Mesenchymal stem cell (in vitro differentiated cells and primary cell): ENCODE measurements at regions not wholly inside any gene's neighbourhood (a gene's known extent, or its start where the extent isn't known, plus 50 kb on each side); places are given as distances from the start of the nearest gene placed in this dataset.

Source experiments
- DNase-seq: peaks from one replicate; pipeline ENCODE4 v3.0.0-alpha.2; 2013
- H2AFZ ChIP-seq: one replicate; pipeline ENCODE4 v1.6.1; 2013; ENCODE audit warnings: low read depth, mild to moderate bottlenecking, control low read depth, inconsistent platforms, low read length, moderate library complexity
- H2AK5ac ChIP-seq: 2 replicates; pipeline ENCODE4 v1.6.1; 2013; ENCODE audit warnings: low read length, moderate library complexity, mild to moderate bottlenecking, inconsistent platforms; ENCODE audit not compliant: severe bottlenecking
- H2BK120ac ChIP-seq: one replicate; pipeline ENCODE4 v1.6.1; 2013; ENCODE audit warnings: low read depth, mild to moderate bottlenecking, inconsistent platforms, low read length, moderate library complexity
- H2BK12ac ChIP-seq, 2 experiments: one replicate each; pipeline ENCODE4 v1.6.1; 2013; ENCODE audit warnings: inconsistent platforms in 2 of 2, low read length in 2 of 2, mild to moderate bottlenecking in 2 of 2, moderate library complexity in 2 of 2, control low read depth in 1 of 2
- H2BK15ac ChIP-seq: one replicate; pipeline ENCODE4 v1.6.1; 2013; ENCODE audit warnings: mild to moderate bottlenecking, low read depth, inconsistent platforms; ENCODE audit not compliant: poor library complexity, severe bottlenecking
- H2BK5ac ChIP-seq: 2 replicates; pipeline ENCODE4 v1.6.1; 2013; ENCODE audit warnings: low read depth, mild to moderate bottlenecking, low read length, control low read depth, inconsistent platforms; ENCODE audit not compliant: poor library complexity, severe bottlenecking
- H3K14ac ChIP-seq, 2 experiments: one replicate each; pipeline ENCODE4 v1.6.1; 2013; ENCODE audit warnings: inconsistent platforms in 2 of 2, low read length in 2 of 2, control low read depth in 1 of 2, mild to moderate bottlenecking in 1 of 2, moderate library complexity in 1 of 2
- H3K18ac ChIP-seq, 2 experiments: one replicate each; pipeline ENCODE4 v1.6.1; 2013; ENCODE audit warnings: inconsistent platforms in 2 of 2, low read length in 2 of 2, control low read depth in 1 of 2, low read depth in 1 of 2, mild to moderate bottlenecking in 1 of 2
- H3K23ac ChIP-seq, 2 experiments: one replicate each; pipeline ENCODE4 v1.6.1; 2013; ENCODE audit warnings: inconsistent platforms in 2 of 2, low read length in 2 of 2, mild to moderate bottlenecking in 2 of 2, moderate library complexity in 2 of 2, control low read depth in 1 of 2
- H3K27ac ChIP-seq: 2 replicates; pipeline ENCODE4 v1.5.1; 2013; ENCODE audit warnings: mild to moderate bottlenecking, moderate library complexity, low read length, control low read depth, inconsistent platforms; ENCODE audit not compliant: poor library complexity, severe bottlenecking
- H3K27me3 ChIP-seq, 2 experiments: 2 replicates each; pipeline versions ENCODE4 v1.6.1 to v1.7.0; 2013; ENCODE audit warnings: low read length in 2 of 2, mild to moderate bottlenecking in 2 of 2, moderate library complexity in 2 of 2, control low read depth in 1 of 2, inconsistent platforms in 1 of 2; ENCODE audit not compliant: control insufficient read depth in 1 of 2, insufficient read depth in 1 of 2
- H3K36me3 ChIP-seq, 2 experiments: 2 replicates each; pipeline versions ENCODE4 v1.6.1 to v1.7.0; 2013; ENCODE audit warnings: low read length in 2 of 2, control low read depth in 1 of 2, inconsistent platforms in 1 of 2, low read depth in 1 of 2, mild to moderate bottlenecking in 1 of 2; ENCODE audit not compliant: insufficient read depth in 2 of 2, control insufficient read depth in 1 of 2
- H3K4ac ChIP-seq, 2 experiments: one replicate each; pipeline ENCODE4 v1.6.1; 2013; ENCODE audit warnings: inconsistent platforms in 2 of 2, low read length in 2 of 2, mild to moderate bottlenecking in 2 of 2, moderate library complexity in 2 of 2, control low read depth in 1 of 2, low read depth in 1 of 2
- H3K4me1 ChIP-seq: 2 replicates; pipeline ENCODE4 v1.6.1; 2013; ENCODE audit warnings: low read depth, low read length, control low read depth; ENCODE audit not compliant: control insufficient read depth, insufficient read depth
- H3K4me2 ChIP-seq: 2 replicates; pipeline ENCODE4 v1.6.1; 2013; ENCODE audit warnings: low read length, mild to moderate bottlenecking, inconsistent platforms; ENCODE audit not compliant: poor library complexity, severe bottlenecking
- H3K4me3 ChIP-seq, 2 experiments: 2 replicates each; pipeline versions ENCODE4 v1.5.1 to v1.7.0; 2013; ENCODE audit warnings: low read length in 2 of 2, mild to moderate bottlenecking in 2 of 2, control low read depth in 1 of 2, low read depth in 1 of 2; ENCODE audit not compliant: insufficient read depth in 1 of 2
- H3K79me1 ChIP-seq: replicated peaks from 2 replicates; pipeline ENCODE4 v1.6.1; 2013; ENCODE audit warnings: mild to moderate bottlenecking, control low read depth, low read length, inconsistent platforms; ENCODE audit not compliant: poor library complexity, severe bottlenecking
- H3K9ac ChIP-seq: 2 replicates; pipeline ENCODE4 v1.7.0; 2013; ENCODE audit warnings: mild to moderate bottlenecking, low read length, moderate library complexity
- H3K9me3 ChIP-seq: 2 replicates; pipeline ENCODE4 v1.7.0; 2013; ENCODE audit warnings: mild to moderate bottlenecking, low read length; ENCODE audit not compliant: control insufficient read depth
- H4K8ac ChIP-seq: one replicate; pipeline ENCODE4 v1.6.1; 2013; ENCODE audit warnings: inconsistent platforms, mild to moderate bottlenecking, low read length, moderate library complexity
- H4K91ac ChIP-seq: one replicate; pipeline ENCODE4 v1.6.1; 2013; ENCODE audit warnings: mild to moderate bottlenecking, low read length, inconsistent platforms
- WGBS: methylation state at CpG from one replicate; pipeline ENCODE4 v1.1.7; 2013; ENCODE audit warnings: mixed read lengths; 5-methylcytosine and 5-hydroxymethylcytosine counted together

DNA sequence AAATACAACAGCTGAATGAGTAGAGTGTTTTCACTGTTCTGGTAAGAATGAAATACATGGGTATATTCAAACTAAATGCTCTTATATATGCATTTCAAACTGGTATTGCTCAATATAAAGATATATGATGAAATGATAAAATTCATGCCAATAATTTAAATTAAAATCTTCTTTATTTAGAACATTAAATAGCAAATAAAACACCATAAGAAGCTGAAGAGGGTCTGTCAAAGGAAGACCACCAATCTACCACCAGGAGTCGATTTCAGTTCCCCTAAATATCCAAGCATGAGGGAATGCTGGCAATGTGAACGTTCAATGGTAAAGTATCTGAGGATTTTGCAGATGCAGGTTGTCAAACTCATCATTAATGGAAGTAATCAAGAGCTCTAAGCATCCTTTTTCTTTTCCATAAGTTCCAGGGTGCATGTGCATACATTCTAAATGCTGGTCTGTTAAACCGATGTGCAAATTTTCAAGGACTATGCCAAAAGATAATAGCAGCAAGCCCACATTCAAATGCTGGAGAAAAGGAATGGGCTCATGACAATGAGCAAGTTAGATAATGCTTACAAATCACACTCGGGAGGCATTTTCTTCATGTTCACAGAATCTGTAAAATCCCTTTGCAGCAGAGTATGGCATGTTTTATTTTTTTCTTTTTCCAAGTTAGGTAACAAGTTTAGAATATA, 118.8 kb upstream of the MTAP start:
- Histone ChIP-seq H3K27ac (peak overlapping the region; percentile 78), H3K4me1 (peaks cover 11% of the 10 kb centered on the region), H3K4me2 (no peak overlapping the region), H2AFZ (no peak overlapping the region), H2BK120ac (no peak overlapping the region), H3K79me1 (no peaks in the 10 kb centered on the region), H2AK5ac (no peak overlapping the region), H3K36me3 (no peaks in the 10 kb centered on the region), H2BK15ac (no peak overlapping the region), H4K91ac (no peak overlapping the region), H3K9ac (peak overlapping the region; percentile 74), H3K4ac (no peak overlapping the region), H3K23ac (no peak overlapping the region), H3K27me3 (no peaks in the 10 kb centered on the region), H2BK5ac (no peak overlapping the region), H3K14ac (no peak overlapping the region), H3K4me3 (no peak overlapping the region), H3K18ac (no peak overlapping the region), H2BK12ac (no peak overlapping the region), H4K8ac (no peak overlapping the region), H3K9me3 (no peaks in the 10 kb centered on the region)
- WGBS, result 100% methylated on average over 4 of the region's 4 CpGs
- no peak for DNase-seq

DNA sequence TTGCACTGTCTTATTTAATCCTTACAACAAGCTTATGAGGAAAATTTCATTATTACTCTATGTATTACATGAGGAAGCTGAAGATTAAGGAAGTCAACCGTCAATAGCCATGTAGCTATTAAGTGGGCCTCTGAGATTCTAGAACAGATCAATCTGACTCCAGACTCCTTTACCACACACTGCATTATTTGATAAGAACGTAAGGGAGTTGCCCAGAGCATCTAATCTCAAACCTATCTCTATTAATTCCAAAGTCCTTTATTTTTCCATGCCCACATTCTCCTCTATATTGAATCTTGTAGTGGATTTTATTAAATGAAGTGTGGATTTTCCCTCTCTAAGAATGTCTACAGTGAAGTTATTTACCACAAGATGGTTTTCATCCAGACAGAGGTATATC, 118.2 kb upstream of the MTAP start:
- Histone ChIP-seq H2AFZ (no peak overlapping the region), H3K9ac (peak overlapping the region; percentile 35), H3K4me3 (no peak overlapping the region), H3K9me3 (no peaks in the 10 kb centered on the region), H2BK120ac (no peak overlapping the region), H2BK5ac (no peak overlapping the region), H2AK5ac (no peak overlapping the region), H3K79me1 (no peaks in the 10 kb centered on the region), H2BK15ac (no peak overlapping the region), H4K91ac (no peak overlapping the region), H3K4me1 (peaks cover 11% of the 10 kb centered on the region), H3K23ac (no peak overlapping the region), H3K18ac (no peak overlapping the region), H3K27ac (peak overlapping the region; percentile 67), H3K4ac (no peak overlapping the region), H2BK12ac (no peak overlapping the region), H4K8ac (no peak overlapping the region), H3K36me3 (no peaks in the 10 kb centered on the region), H3K27me3 (no peaks in the 10 kb centered on the region), H3K14ac (no peak overlapping the region), H3K4me2 (no peak overlapping the region)
- WGBS, result 94% methylated on average over 2 of the region's 2 CpGs
- DNase-seq, result no peak

- Histone ChIP-seq H2BK15ac (no peak overlapping the region), H4K91ac (no peak overlapping the region), H3K4ac (no peak overlapping the region), H2BK120ac (no peak overlapping the region), H3K23ac (no peak overlapping the region), H3K4me1 (peaks cover 13% of the 10 kb centered on the region), H2AK5ac (no peak overlapping the region), H3K27ac (peak overlapping the region; percentile 77), H3K14ac (peak overlapping the region in 1 of 2 experiments; percentile 44), H3K36me3 (no peaks in the 10 kb centered on the region), H4K8ac (no peak overlapping the region), H3K4me2 (no peak overlapping the region), H3K27me3 (no peaks in the 10 kb centered on the region), H2AFZ (no peak overlapping the region), H2BK12ac (no peak overlapping the region), H3K18ac (peak overlapping the region in 1 of 2 experiments; percentile 61), H3K9ac (peak overlapping the region; percentile 35), H3K4me3 (no peak overlapping the region), H3K9me3 (no peaks in the 10 kb centered on the region), H2BK5ac (no peak overlapping the region), H3K79me1 (no peaks in the 10 kb centered on the region)
- DNase-seq, result peak; percentile 43
- 100% methylated on average over 1 of the region's 2 CpGs for WGBS
Observed at GRCh38 chr9:21684831-21685362, 117.5 kb upstream of the MTAP start.

DNA sequence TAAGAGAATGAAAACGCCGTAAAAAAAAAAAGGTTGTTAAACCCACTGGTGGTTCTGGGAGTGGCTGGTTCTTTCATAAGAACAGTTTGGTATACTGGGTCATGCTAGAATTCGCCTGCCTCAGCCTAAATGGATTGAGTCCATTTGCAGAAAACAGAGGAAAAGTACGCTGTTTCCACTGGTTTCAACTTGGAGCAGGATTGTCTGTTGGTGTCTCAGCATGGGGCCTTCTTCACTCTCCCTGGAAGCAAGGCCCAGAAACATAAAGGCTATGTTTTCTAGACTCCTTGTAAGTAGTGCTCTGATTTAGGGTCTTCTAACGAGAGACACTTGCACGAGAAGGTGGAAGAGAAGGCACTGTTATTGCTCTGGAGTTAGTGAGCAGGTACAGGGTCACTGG, 116.9 kb upstream of the MTAP start:
- H3K4me2 ChIP-seq, result no peak overlapping the region
- H3K14ac ChIP-seq, result no peak overlapping the region
- no peak for DNase-seq
- no peaks in the 10 kb centered on the region for H3K9me3 ChIP-seq
- peak overlapping the region; percentile 42 for H2AFZ ChIP-seq
- no peak overlapping the region for H3K23ac ChIP-seq
- H2BK12ac ChIP-seq, result no peak overlapping the region
- no peaks in the 10 kb centered on the region for H3K27me3 ChIP-seq
- no peak overlapping the region for H2BK5ac ChIP-seq
- no peaks in the 10 kb centered on the region for H3K79me1 ChIP-seq
- H2BK15ac ChIP-seq, result no peak overlapping the region
- H3K9ac ChIP-seq, result peak overlapping the region; percentile 6
- WGBS, result 85% methylated on average over 6 of the region's 6 CpGs
- peaks cover 13% of the 10 kb centered on the region for H3K4me1 ChIP-seq
- no peak overlapping the region for H4K8ac ChIP-seq
- no peak overlapping the region for H4K91ac ChIP-seq
- peak overlapping the region; percentile 77 for H3K27ac ChIP-seq
- H2BK120ac ChIP-seq, result no peak overlapping the region
- H3K4ac ChIP-seq, result no peak overlapping the region
- H2AK5ac ChIP-seq, result peak overlapping the region; percentile 88
- no peaks in the 10 kb centered on the region for H3K36me3 ChIP-seq
- H3K18ac ChIP-seq, result no peak overlapping the region
- no peak overlapping the region for H3K4me3 ChIP-seq
